Astrocyte (in vitro differentiated cells and primary cell): ENCODE measurements at regions not wholly inside any gene's neighbourhood (a gene's known extent, or its start where the extent isn't known, plus 50 kb on each side); places are given as distances from the start of the nearest gene placed in this dataset.

Experiments
- EZH2 ChIP-seq: IDR thresholded peaks from 2 replicates; pipeline ENCODE4 v1.6.1; 2012; ENCODE audit warnings: mild to moderate bottlenecking, low read length, inconsistent platforms; ENCODE audit not compliant: insufficient read depth
- TF ChIP-seq, protein P1 (sequence below): IDR thresholded peaks from 2 replicates; pipeline ENCODE4 v1.5.1; 2011; ENCODE audit warnings: low read depth, mild to moderate bottlenecking, inconsistent platforms, low read length, moderate library complexity; ENCODE audit not compliant: insufficient read depth

DNA sequence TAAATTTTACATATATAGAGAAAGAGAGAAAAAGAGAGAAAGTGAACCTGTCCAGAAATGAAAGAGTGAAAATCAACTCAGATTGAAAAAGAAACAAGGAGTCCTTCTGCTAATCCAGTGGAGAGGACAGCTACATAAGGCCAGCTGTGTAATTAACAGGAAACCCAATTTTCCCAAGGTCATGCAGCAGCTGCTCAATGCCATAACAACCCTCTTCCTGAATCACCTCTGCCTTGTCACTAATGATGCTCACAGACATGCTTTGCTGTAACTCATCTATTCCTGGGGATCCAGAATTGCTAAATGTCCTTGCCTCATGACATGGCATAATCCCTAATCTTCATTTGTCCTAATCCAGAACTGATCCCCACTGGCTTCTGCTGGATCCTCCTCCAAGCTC, 288.6 kb downstream of the NEBL start:
- TF ChIP-seq, protein P1, sequence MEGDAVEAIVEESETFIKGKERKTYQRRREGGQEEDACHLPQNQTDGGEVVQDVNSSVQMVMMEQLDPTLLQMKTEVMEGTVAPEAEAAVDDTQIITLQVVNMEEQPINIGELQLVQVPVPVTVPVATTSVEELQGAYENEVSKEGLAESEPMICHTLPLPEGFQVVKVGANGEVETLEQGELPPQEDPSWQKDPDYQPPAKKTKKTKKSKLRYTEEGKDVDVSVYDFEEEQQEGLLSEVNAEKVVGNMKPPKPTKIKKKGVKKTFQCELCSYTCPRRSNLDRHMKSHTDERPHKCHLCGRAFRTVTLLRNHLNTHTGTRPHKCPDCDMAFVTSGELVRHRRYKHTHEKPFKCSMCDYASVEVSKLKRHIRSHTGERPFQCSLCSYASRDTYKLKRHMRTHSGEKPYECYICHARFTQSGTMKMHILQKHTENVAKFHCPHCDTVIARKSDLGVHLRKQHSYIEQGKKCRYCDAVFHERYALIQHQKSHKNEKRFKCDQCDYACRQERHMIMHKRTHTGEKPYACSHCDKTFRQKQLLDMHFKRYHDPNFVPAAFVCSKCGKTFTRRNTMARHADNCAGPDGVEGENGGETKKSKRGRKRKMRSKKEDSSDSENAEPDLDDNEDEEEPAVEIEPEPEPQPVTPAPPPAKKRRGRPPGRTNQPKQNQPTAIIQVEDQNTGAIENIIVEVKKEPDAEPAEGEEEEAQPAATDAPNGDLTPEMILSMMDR: no peak
- TF ChIP-seq EZH2: no peak
